ENCODE measurements at regions not wholly inside any gene's neighbourhood (a gene's known extent, or its start where the extent isn't known, plus 50 kb on each side); places are given as distances from the start of the nearest gene placed in this dataset.

GRCh38 chr6:134744301-134744700 is 205.6 kb downstream of the ALDH8A1 start:
- H3K27ac ChIP-seq (ENCODE audit: extremely low read depth, low read depth, low read length): no peak overlapping the region
- POLR2A ChIA-PET: no interaction called here
- in situ Hi-C loops (cut with MboI): no loop called here
- TF ChIP-seq KDM5B (IDR thresholded peaks at IDR 0.05; ENCODE audit: insufficient replicate concordance, low read depth, low read length) (no peak), MED1 (CRISPR knock-in tag; IDR thresholded peaks at IDR 0.05; ENCODE audit: borderline replicate concordance) (no peak), ZNF274 (IDR thresholded peaks at IDR 0.05; ENCODE audit: borderline replicate concordance, low read depth, low read length) (no peak), ZNF79 (CRISPR knock-in tag; IDR thresholded peaks at IDR 0.05; ENCODE audit: low read depth) (no peak), DIDO1 (tag; IDR thresholded peaks at IDR 0.05; ENCODE audit: low read depth) (no peak), HNRNPK (IDR thresholded peaks at IDR 0.05; ENCODE audit: low read depth, low read length, poor library complexity, severe bottlenecking) (no peak), SOX6 (IDR thresholded peaks at IDR 0.05) (no peak), AFF1 (IDR thresholded peaks at IDR 0.05; ENCODE audit: low read depth in 1 of 2, partially characterized antibody in 2 of 2) (no peak), MITF (IDR thresholded peaks at IDR 0.05) (no peak), SIRT6 (IDR thresholded peaks at IDR 0.05; ENCODE audit: low read depth, low read length) (no peak), ATF7 (IDR thresholded peaks at IDR 0.05) (no peak), SMAD3 (CRISPR knock-in tag; conservative IDR thresholded peaks at IDR 0.05) (no peak), RNF219 (CRISPR knock-in tag; IDR thresholded peaks at IDR 0.05) (no peak), HOMEZ (CRISPR knock-in tag; IDR thresholded peaks at IDR 0.05) (no peak), MTF1 (CRISPR knock-in tag; IDR thresholded peaks at IDR 0.05; ENCODE audit: borderline replicate concordance) (no peak)

More at GRCh38 chr6:134744301-134744700, 205.6 kb downstream of the ALDH8A1 start:
- Histone ChIP-seq H2AFZ (ENCODE audit: low read depth, low read length) (no peak overlapping the region), H3K9ac (ENCODE audit: insufficient read depth in 1 of 2, low read depth in 2 of 2, low read length in 2 of 2) (no peak overlapping the region), H3K4me1 (replicated peaks in 1 of 2; ENCODE audit: control insufficient read depth in 2 of 2, insufficient read depth in 2 of 2, low read length in 2 of 2) (no peaks in the 10 kb centered on the region), H3K4me3 (no peak overlapping the region), H3K27me3 (ENCODE audit: control insufficient read depth in 2 of 2, insufficient read depth in 2 of 2, low read length in 2 of 2) (peaks cover 1 to 16% of the 10 kb centered on the region in 2 experiments; a peak in 3 of 5 replicates), H3K79me2 (ENCODE audit: control insufficient read depth, insufficient read depth, low read length) (no peaks in the 10 kb centered on the region), H3K36me3 (ENCODE audit: control insufficient read depth, insufficient read depth, low read length) (no peaks in the 10 kb centered on the region), H3K4me2 (ENCODE audit: insufficient read depth, low read length) (no peak overlapping the region), H4K20me1 (replicated peaks; ENCODE audit: control insufficient read depth, insufficient read depth, low read length) (no peaks in the 10 kb centered on the region; the same call in 1 of the 2 replicates), H3K9me1 (ENCODE audit: control insufficient read depth, insufficient read depth, low read length) (no peaks in the 10 kb centered on the region), H3K9me3 (replicated peaks; ENCODE audit: control insufficient read depth, insufficient read depth, low read depth, low read length) (no peaks in the 10 kb centered on the region)
- ATAC-seq (no peak), DNase-seq (ENCODE audit: extremely low read depth in 1 of 4, low spot score in 3 of 4) (no peak), FAIRE-seq (no peak)
- no TSS peak for BruUV-seq (replicated peaks)
- CTCF ChIA-PET (ENCODE audit: low intra/inter-chr PET ratio): no interaction called here
- intact Hi-C loops (cut with micrococcal nuclease): no loop called here
